ENCODE measurements at regions not wholly inside any gene's neighbourhood (a gene's known extent, or its start where the extent isn't known, plus 50 kb on each side); places are given as distances from the start of the nearest gene placed in this dataset.

DNA sequence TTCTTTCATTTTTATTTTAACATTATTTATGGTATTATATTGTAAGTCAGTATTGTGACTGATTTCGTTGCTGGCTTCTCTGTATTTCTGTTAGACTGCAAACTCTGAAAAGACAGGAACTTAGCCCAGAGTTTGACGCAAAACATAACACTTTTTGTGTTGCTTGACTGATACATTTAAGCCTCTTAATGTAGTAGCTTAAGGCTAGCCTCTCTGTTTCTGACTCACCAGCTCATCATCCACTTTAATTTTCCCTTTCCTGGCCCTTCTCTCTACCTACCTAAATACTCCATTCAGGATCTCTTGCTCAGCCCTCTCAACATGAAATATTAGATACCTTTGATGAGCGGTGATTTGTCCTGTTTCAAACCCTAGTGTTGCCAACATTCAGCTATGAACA lies 420.6 kb downstream of the LRFN5 start (continued):
- TF ChIP-seq ZBTB33 (IDR thresholded peaks at IDR 0.05; ENCODE audit: borderline replicate concordance, low read depth) = no peak
- no peak for TF ChIP-seq FOXJ3 (CRISPR knock-in tag; IDR thresholded peaks at IDR 0.05)
- no peak for TF ChIP-seq CHD2 (IDR thresholded peaks at IDR 0.05; ENCODE audit: low read length, partially characterized antibody)
- no peak for TF ChIP-seq MXI1 (IDR thresholded peaks at IDR 0.05; ENCODE audit: low read depth, low read length)
- no peak for TF ChIP-seq GABPA (IDR thresholded peaks at IDR 0.05; ENCODE audit: low read depth)
- TF ChIP-seq, protein P1, sequence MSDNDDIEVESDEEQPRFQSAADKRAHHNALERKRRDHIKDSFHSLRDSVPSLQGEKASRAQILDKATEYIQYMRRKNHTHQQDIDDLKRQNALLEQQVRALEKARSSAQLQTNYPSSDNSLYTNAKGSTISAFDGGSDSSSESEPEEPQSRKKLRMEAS (IDR thresholded peaks at IDR 0.05; ENCODE audit: low read depth) = no peak

DNA sequence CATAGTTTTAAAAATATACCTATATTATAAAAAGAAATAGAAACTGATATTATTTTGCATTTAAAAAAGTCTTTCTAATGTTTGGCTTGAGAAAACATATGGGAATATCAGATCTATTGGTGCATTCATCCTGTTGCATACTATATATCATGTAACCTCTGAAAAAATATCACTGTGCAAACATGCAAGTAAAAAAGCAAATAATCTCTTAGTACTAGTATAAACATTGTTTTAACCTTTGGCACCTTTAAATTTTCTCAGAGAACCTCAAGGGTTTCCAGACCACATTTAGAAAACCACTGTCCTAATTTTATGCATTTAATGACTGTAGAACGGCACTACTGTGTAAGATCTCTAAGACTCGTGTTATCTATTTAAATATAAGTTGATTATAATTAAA lies 416.8 kb downstream of the LRFN5 start:
- Histone ChIP-seq H3K4me1 (ENCODE audit: control insufficient read depth in 1 of 2, insufficient read depth in 2 of 2, low read depth in 1 of 2, low read length in 1 of 2) (no peaks in the 10 kb centered on the region), H4K20me1 (ENCODE audit: insufficient read depth) (no peaks in the 10 kb centered on the region), H3K36me3 (replicated peaks in 1 of 2; ENCODE audit: control insufficient read depth in 1 of 2, insufficient read depth in 2 of 2, low read length in 1 of 2) (no peaks in the 10 kb centered on the region), H3K9me3 (no peaks in the 10 kb centered on the region), H3F3A (replicated peaks; ENCODE audit: insufficient read depth) (no peaks in the 10 kb centered on the region), H3K79me2 (ENCODE audit: insufficient read depth) (no peaks in the 10 kb centered on the region), H3K9ac (no peak overlapping the region), H3K4me2 (no peak overlapping the region), H3K4me3 (ENCODE audit: low read depth in 2 of 2, low read length in 1 of 2) (no peak overlapping the region), H2AFZ (ENCODE audit: low read depth) (no peak overlapping the region), H3K9me2 (no peaks in the 10 kb centered on the region), H3K27ac (ENCODE audit: low read depth in 2 of 2, low read length in 1 of 2) (no peak overlapping the region), H3K27me3 (ENCODE audit: insufficient read depth) (no peaks in the 10 kb centered on the region)
- WGBS (ENCODE audit: low lambda C conversion rate) = 0% methylated on average over 2 of the region's 2 CpGs
- TF ChIP-seq CHD2 (IDR thresholded peaks at IDR 0.05; ENCODE audit: low read length, partially characterized antibody) = no peak
- TF ChIP-seq GABPA (IDR thresholded peaks at IDR 0.05; ENCODE audit: low read depth) = no peak
- no peak for TF ChIP-seq NRF1 (IDR thresholded peaks at IDR 0.05; ENCODE audit: low read depth, low read length)
- no peak for TF ChIP-seq ELF1 (IDR thresholded peaks at IDR 0.05)
- TF ChIP-seq TAF1 (IDR thresholded peaks at IDR 0.05; ENCODE audit: borderline replicate concordance, low read depth, low read length) = no peak
- TF ChIP-seq RFX5 (IDR thresholded peaks at IDR 0.05; ENCODE audit: low read length) = no peak
- TF ChIP-seq TCF12 (IDR thresholded peaks at IDR 0.05) = no peak
- TF ChIP-seq SIN3A (IDR thresholded peaks at IDR 0.05; ENCODE audit: borderline replicate concordance, low read depth, low read length) = no peak
- no peak for TF ChIP-seq FOXM1 (IDR thresholded peaks at IDR 0.05; ENCODE audit: low read depth)
- TF ChIP-seq MXI1 (IDR thresholded peaks at IDR 0.05; ENCODE audit: low read depth, low read length) = no peak
- TF ChIP-seq YY1 (IDR thresholded peaks at IDR 0.05; ENCODE audit: low read depth) = no peak
- ChIA-PET CTCF (no interaction called here), POLR2A (no interaction called here)
- no peak for DNase-seq

DNA sequence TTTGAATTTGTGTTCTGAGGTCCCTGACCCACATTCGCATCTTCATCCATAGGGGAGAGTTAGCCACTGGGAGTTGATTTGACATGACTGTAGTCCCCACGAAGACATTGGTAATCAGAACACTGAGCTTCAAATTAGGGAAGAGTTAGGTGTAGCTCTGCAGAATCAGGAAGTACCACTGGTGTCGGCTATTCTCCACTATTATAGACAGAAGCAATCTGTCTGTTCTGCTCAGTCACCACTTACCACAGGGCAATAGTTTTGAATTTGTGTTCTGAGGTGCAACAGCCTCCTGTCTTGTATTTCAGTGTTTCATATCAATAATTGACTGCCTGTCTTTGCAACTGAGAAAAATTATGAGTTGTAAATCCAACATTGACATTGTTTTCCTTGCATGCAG lies 407.6 kb downstream of the LRFN5 start:
- no peaks in the 10 kb centered on the region for H3K9me3 ChIP-seq
- H3K4me2 ChIP-seq = no peak overlapping the region
- H3K27me3 ChIP-seq (ENCODE audit: insufficient read depth) = no peaks in the 10 kb centered on the region
- H2AFZ ChIP-seq (ENCODE audit: low read depth) = no peak overlapping the region
- H3K79me2 ChIP-seq (ENCODE audit: insufficient read depth) = no peaks in the 10 kb centered on the region
- 0% methylated on average over 2 of the region's 3 CpGs for WGBS (ENCODE audit: low lambda C conversion rate)
- H4K20me1 ChIP-seq (ENCODE audit: insufficient read depth) = no peaks in the 10 kb centered on the region
- no peak overlapping the region for H3K9ac ChIP-seq
- no peaks in the 10 kb centered on the region; a peak in 1 of 4 replicates for H3K4me1 ChIP-seq (ENCODE audit: control insufficient read depth in 1 of 2, insufficient read depth in 2 of 2, low read depth in 1 of 2, low read length in 1 of 2)
- H3F3A ChIP-seq (replicated peaks; ENCODE audit: insufficient read depth) = no peaks in the 10 kb centered on the region
- H3K4me3 ChIP-seq (ENCODE audit: low read depth in 2 of 2, low read length in 1 of 2) = no peak overlapping the region
- H3K36me3 ChIP-seq (replicated peaks in 1 of 2; ENCODE audit: control insufficient read depth in 1 of 2, insufficient read depth in 2 of 2, low read length in 1 of 2) = no peaks in the 10 kb centered on the region
- no peak for DNase-seq
- H3K9me2 ChIP-seq = no peaks in the 10 kb centered on the region
- H3K27ac ChIP-seq (ENCODE audit: low read depth in 2 of 2, low read length in 1 of 2) = no peak overlapping the region
- ChIA-PET POLR2A (no interaction called here), CTCF (no interaction called here)
- TF ChIP-seq USF2 (IDR thresholded peaks at IDR 0.05; ENCODE audit: borderline replicate concordance, low read depth, low read length) (no peak), FOXM1 (IDR thresholded peaks at IDR 0.05; ENCODE audit: low read depth) (no peak), GATA2 (CRISPR knock-in tag; IDR thresholded peaks at IDR 0.05) (no peak), FOSL2 (IDR thresholded peaks at IDR 0.05; ENCODE audit: borderline replicate concordance, low read depth) (no peak), EP300 (IDR thresholded peaks at IDR 0.05; ENCODE audit: borderline replicate concordance in 1 of 2, low read depth in 1 of 2, low read length in 1 of 2) (no peak), RFX5 (IDR thresholded peaks at IDR 0.05; ENCODE audit: low read length) (no peak)
- TF ChIP-seq, protein P2, sequence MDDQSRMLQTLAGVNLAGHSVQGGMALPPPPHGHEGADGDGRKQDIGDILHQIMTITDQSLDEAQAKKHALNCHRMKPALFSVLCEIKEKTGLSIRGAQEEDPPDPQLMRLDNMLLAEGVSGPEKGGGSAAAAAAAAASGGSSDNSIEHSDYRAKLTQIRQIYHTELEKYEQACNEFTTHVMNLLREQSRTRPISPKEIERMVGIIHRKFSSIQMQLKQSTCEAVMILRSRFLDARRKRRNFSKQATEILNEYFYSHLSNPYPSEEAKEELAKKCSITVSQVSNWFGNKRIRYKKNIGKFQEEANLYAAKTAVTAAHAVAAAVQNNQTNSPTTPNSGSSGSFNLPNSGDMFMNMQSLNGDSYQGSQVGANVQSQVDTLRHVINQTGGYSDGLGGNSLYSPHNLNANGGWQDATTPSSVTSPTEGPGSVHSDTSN (IDR thresholded peaks at IDR 0.05) = no peak
- TF ChIP-seq, protein P3, sequence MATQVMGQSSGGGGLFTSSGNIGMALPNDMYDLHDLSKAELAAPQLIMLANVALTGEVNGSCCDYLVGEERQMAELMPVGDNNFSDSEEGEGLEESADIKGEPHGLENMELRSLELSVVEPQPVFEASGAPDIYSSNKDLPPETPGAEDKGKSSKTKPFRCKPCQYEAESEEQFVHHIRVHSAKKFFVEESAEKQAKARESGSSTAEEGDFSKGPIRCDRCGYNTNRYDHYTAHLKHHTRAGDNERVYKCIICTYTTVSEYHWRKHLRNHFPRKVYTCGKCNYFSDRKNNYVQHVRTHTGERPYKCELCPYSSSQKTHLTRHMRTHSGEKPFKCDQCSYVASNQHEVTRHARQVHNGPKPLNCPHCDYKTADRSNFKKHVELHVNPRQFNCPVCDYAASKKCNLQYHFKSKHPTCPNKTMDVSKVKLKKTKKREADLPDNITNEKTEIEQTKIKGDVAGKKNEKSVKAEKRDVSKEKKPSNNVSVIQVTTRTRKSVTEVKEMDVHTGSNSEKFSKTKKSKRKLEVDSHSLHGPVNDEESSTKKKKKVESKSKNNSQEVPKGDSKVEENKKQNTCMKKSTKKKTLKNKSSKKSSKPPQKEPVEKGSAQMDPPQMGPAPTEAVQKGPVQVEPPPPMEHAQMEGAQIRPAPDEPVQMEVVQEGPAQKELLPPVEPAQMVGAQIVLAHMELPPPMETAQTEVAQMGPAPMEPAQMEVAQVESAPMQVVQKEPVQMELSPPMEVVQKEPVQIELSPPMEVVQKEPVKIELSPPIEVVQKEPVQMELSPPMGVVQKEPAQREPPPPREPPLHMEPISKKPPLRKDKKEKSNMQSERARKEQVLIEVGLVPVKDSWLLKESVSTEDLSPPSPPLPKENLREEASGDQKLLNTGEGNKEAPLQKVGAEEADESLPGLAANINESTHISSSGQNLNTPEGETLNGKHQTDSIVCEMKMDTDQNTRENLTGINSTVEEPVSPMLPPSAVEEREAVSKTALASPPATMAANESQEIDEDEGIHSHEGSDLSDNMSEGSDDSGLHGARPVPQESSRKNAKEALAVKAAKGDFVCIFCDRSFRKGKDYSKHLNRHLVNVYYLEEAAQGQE (IDR thresholded peaks at IDR 0.05; ENCODE audit: low read depth, low read length) = no peak

Data from SK-N-SH (cell line).